Retinal pigment epithelial cell (primary cell): ENCODE measurements at regions not wholly inside any gene's neighbourhood (a gene's known extent, or its start where the extent isn't known, plus 50 kb on each side); places are given as distances from the start of the nearest gene placed in this dataset.
"Not testable (repeated sequence)": the region's sequence is repeated elsewhere in the genome, so short reads cannot be mapped to it uniquely, and the experiment has no call there.

ENCODE experiments used
- DNase-seq: peaks from one replicate; pipeline ENCODE4 v3.0.0-alpha.2; 2010; ENCODE audit warnings: low read depth
- H3K4me3 ChIP-seq: 2 replicates; pipeline ENCODE4 v1.5.1; 2011; ENCODE audit warnings: mild to moderate bottlenecking, low read length, control low read depth, moderate library complexity
- CTCF ChIP-seq: conservative IDR thresholded peaks from 2 replicates; pipeline ENCODE4 v1.5.1; 2011; ENCODE audit warnings: low read depth, low read length, control low read depth, inconsistent platforms

DNA sequence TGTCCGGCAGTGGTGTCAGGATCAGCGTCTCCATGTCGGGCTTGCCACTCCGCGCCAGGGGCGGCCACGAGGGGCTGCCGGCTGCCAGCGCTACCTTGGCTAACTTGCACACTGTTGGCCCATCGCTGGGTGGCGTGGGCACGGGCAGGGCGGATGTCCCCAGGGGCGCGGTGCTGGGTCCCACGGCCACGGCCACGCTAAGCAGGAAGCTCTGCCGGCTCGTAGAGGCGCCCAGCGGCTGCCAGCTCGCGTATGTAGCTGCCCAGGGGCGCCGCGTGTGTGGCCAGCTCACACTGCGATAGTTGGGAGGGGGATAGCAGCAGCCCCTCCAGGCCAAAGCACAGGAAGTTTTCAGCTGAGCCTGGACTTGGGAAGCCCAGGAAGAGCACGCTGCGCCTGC lies 249.4 kb downstream of the ANKRD30B start:
- no peak overlapping the region for H3K4me3 ChIP-seq
- no peak for DNase-seq
- no peak for TF ChIP-seq CTCF

- not testable (repeated sequence) for H3K4me3 ChIP-seq, DNase-seq
Observed at GRCh38 chr18:14997899-14998298, 249.9 kb downstream of the ANKRD30B start.

- DNase-seq, H3K4me3 ChIP-seq: not testable (repeated sequence)
Observed at GRCh38 chr18:14998360-14999042, 250.5 kb downstream of the ANKRD30B start.

DNA sequence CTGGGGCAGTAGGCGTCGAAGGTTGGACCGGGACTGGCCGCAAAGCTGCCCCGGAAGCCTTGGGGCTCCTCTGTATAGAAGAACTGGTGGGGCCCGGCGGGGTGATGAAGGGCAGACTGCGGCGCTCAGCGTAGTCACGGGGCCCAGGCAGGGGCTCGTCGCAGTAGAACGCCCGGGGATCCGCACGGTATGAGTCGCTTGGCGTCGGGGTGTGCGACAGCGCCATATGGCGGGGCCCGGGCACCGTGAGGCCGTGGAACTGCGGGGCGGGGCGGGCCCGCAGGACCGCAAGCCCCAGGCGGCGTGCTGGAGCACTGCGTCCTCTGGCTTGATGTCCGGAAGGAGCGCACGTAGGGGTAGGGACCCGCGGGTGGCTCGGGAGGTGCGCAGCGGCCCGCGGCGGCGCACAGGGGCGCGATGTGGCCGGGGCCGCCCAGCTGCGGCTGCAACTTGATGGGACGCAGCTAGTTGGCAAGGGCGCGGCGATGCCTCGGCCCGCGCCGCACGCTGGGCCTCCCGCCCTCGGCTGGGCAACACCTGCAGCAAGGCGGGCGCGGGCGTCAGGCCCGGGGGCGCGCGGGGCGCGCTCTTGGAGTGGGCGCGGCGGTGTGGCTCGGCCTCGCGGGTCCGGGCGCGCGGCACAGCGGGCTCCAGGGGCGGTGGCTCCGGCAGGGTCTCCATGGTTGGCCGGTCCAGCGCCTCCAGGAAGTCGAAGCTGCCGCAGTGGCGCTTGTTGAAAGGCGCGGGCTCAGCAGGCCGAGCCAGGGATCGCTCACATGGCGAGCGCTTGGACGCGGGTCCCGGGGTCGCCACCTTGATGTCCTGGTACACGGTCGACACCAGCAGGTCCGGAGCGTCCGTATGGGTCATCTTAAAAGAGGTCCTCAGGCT lies 251.4 kb downstream of the ANKRD30B start:
- no peak for TF ChIP-seq CTCF
- DNase-seq = no peak
- no peak overlapping the region for H3K4me3 ChIP-seq

DNA sequence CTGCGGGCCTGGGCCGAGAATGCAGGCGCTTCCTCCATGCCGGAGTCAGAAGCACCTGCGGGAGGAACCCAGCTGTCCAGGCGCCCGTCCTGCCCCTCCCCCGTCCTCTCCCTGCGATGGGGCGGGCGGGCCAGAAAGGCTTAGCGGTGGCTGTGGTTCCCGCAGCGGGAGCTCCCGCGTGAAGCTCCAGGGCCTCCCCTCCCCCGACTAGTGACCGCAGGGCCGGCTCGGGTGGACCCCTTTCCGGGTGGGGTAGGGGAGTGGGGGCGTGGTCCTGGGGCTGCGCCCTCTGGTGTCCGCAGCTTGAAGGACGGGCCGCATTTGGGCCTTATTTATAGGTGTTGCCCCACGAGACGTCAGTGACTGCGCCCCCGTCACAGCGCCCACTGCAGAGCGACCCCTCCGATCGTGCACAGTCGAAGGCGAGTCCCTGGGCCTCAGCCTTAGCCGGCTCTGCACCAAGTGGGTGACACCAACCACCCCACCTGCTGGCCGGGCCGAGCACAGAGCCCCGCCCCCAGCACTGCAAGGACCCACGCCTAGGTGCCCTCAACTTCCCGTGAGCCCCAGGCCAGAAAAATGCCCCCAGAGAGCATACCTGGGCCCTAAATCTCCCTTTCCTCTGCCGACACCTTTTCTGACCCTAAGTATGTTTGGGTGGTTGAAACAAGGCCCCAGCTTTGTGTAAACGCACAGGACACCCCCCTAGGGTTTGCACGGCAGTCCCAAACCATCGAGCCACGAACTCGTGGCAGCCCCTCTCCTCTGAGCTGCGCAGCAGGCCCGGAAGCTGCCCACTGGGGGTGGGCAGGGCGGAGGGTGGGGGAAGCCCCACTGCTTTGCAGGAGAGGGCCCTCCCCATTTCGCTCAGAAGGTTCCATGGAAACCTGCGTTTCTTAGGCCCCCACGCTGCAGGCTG lies 252.4 kb downstream of the ANKRD30B start:
- DNase-seq, H3K4me3 ChIP-seq: not testable (repeated sequence)

GRCh38 chr18:15001038-15001794 lies 253.2 kb downstream of the ANKRD30B start:
- DNase-seq, H3K4me3 ChIP-seq: not testable (repeated sequence)

- not testable (repeated sequence) for DNase-seq, H3K4me3 ChIP-seq
Observed at GRCh38 chr18:15001795-15002107, 253.8 kb downstream of the ANKRD30B start.

DNA sequence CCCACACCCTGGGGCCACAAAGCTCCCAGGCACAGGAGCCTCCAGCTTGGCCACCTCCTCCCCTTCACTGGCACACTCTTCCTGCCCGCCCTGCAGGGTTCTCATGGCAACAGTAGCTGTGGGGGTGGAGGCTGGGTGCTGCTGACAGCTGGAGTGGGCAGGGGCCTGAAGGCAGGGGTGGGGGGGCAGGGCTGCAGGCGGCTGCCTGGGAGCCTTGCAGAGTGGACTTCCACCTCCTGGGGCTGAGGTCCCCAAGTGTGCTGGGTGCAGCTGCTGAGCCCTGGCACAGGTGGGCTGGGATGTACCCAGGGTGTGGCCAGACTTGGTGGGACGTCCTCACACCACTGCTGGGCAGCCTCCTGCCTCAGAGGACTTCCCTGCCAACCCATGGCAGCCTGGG lies 254.8 kb downstream of the ANKRD30B start:
- not testable (repeated sequence) for H3K4me3 ChIP-seq, DNase-seq

DNA sequence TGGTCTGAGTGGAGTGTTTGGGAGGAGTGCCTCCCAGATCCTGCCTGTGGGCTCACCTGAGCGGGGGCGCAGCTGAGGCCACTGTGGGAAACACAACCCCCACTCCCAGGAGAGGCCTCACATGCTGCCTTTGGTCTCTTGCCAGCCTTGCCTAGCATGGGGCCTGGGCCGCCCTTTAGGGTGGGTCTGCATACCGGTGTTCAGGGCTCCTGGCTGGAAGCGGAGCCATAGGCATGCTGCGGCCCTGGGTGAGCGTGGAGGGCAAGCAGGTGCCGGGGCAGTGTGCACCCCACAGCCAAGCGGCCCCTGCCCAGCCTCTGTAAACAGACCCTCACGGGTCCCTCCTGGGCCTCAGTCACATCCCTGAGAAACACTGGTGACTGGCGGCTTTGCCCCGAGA lies 255.3 kb downstream of the ANKRD30B start:
- not testable (repeated sequence) for DNase-seq, H3K4me3 ChIP-seq

DNA sequence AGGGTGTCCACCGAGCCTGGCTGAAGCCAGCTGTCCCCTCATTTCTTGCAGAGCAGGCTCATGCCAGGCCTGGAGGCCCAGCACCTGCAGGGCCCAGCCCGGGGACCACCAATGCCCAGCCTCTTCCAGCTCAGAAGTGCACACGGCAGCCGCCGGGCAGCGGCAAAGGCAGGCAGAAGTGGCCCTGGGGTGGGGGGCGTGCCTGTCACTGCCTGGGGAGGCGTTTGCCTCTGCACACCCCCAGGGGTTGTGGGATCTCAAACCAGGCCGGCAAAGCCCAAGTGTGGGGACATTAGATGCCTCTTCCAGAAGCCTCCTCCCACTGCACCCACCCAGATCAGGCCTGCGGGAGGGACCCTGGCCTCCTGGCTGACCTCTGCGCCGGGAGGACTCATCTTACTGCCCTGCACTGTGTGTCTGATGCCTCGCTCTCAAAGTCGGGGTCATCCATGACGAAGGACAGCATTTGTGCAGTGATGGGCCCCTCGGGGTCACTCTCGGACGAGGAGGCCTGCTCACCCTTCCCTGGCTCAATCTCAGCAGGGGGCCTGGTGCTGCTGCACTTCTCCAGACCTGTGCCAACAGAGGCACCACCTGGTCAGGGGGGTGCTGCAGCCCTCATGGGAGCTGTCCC lies 255.8 kb downstream of the ANKRD30B start:
- H3K4me3 ChIP-seq, DNase-seq: not testable (repeated sequence)

GRCh38 chr18:15004270-15004973 lies 256.4 kb downstream of the ANKRD30B start:
- DNase-seq, H3K4me3 ChIP-seq: not testable (repeated sequence)
